Neuron (in vitro differentiated cells): ENCODE measurements at regions not wholly inside any gene's neighbourhood (a gene's known extent, or its start where the extent isn't known, plus 50 kb on each side); places are given as distances from the start of the nearest gene placed in this dataset.

Experiments
- H2AFZ ChIP-seq: one replicate; pipeline ENCODE4 v1.6.1; 2013; ENCODE audit warnings: low read depth, mild to moderate bottlenecking, inconsistent platforms, low read length, moderate library complexity
- H3K27me3 ChIP-seq: one replicate; pipeline ENCODE4 v1.6.1; 2013; ENCODE audit warnings: low read length; ENCODE audit not compliant: insufficient read depth
- H3K36me3 ChIP-seq: one replicate; pipeline ENCODE4 v1.6.1; 2013; ENCODE audit warnings: low read length; ENCODE audit not compliant: insufficient read depth
- H3K4me1 ChIP-seq: one replicate; pipeline ENCODE4 v1.6.1; 2013; ENCODE audit warnings: low read length; ENCODE audit not compliant: insufficient read depth
- H3K4me3 ChIP-seq: 2 replicates; pipeline ENCODE4 v1.5.1; 2013; ENCODE audit warnings: mild to moderate bottlenecking, low read length, moderate library complexity
- H3K9me3 ChIP-seq: one replicate; pipeline ENCODE4 v1.6.1; 2013; ENCODE audit warnings: low read length

DNA sequence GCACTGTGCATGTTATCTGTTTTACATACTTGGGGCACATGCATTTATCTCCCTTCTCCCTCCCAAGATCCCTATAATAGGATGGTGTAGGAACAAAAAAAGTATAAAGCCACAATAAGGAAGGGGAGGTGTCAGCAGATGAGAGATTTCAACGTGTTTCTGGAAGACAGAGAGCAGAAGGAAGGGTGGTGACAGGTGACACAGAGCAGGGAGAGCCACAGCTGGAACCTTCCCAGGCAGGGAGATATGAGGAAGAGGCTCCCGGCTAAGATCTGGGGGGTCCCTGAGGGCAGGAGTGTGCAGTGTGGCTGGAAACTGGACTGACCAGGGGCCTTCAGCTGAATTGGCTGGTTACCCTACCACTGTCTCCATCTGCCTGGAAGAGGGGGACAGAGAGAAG, 107.4 kb downstream of the BCOR start:
- Histone ChIP-seq H3K4me1 (peaks cover 8% of the 10 kb centered on the region), H2AFZ (no peak overlapping the region), H3K9me3 (no peaks in the 10 kb centered on the region), H3K4me3 (no peak overlapping the region), H3K27me3 (peaks cover 1% of the 10 kb centered on the region), H3K36me3 (no peaks in the 10 kb centered on the region)

- Histone ChIP-seq H3K4me1 (peaks cover 8% of the 10 kb centered on the region), H3K36me3 (no peaks in the 10 kb centered on the region), H3K9me3 (no peaks in the 10 kb centered on the region), H3K27me3 (peaks cover 4% of the 10 kb centered on the region), H2AFZ (no peak overlapping the region), H3K4me3 (no peak overlapping the region)
These were observed 105.5 kb downstream of the BCOR start for GRCh38 chrX:39992300-39992699.

DNA sequence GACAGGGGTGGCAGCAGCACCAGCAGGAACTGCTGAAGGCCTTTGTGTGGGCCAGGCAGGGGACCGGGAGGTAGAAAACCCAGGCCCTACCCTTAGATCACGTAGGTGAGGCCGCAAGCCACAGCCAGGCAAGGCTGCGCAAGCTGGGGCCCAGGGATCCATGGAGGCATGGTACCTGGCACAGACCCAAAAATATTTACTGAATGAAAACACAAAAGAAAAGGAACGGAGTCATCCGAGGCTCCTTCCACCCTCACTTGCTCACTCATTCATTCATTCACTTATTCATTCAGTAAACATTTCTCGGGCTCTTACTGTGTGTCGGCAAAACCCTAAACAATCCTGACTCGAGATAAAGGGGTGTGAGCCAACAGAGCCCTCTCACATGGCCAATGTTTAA, 102.3 kb downstream of the BCOR start:
- Histone ChIP-seq H3K4me3 (no peak overlapping the region), H2AFZ (no peak overlapping the region), H3K36me3 (no peaks in the 10 kb centered on the region), H3K4me1 (peaks cover 8% of the 10 kb centered on the region), H3K9me3 (no peaks in the 10 kb centered on the region), H3K27me3 (peaks cover 4% of the 10 kb centered on the region)

DNA sequence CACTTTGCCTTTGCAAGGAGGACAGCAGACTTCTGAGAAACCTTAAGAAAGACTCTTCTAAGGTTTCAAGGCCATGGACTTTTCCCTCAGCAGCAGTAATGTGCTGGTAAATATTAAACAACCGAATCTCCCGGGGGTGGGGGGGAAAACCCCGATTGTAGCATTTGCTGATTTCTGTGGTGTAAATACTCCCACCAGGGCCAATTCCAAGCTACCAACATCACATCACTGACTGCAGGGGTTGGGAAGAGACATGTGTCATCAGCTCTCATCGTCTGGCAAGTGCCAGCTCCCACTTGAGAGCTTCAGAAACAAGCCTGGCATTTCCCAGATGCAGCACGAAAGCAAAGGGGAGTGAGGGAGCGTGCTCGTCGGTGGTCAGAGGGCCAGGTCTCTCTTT, 101.2 kb downstream of the BCOR start:
- Histone ChIP-seq H3K4me1 (peaks cover 7% of the 10 kb centered on the region), H2AFZ (no peak overlapping the region), H3K4me3 (no peak overlapping the region), H3K9me3 (no peaks in the 10 kb centered on the region), H3K27me3 (peaks cover 4% of the 10 kb centered on the region), H3K36me3 (no peaks in the 10 kb centered on the region)

GRCh38 chrX:39998636-39999406, 98.9 kb downstream of the BCOR start:
- Histone ChIP-seq H3K27me3 (peaks cover 4% of the 10 kb centered on the region), H3K9me3 (no peaks in the 10 kb centered on the region), H3K4me3 (no peak overlapping the region), H3K4me1 (no peaks in the 10 kb centered on the region), H2AFZ (no peak overlapping the region), H3K36me3 (no peaks in the 10 kb centered on the region)
